ENCODE measurements at regions not wholly inside any gene's neighbourhood (a gene's known extent, or its start where the extent isn't known, plus 50 kb on each side); places are given as distances from the start of the nearest gene placed in this dataset.

DNA sequence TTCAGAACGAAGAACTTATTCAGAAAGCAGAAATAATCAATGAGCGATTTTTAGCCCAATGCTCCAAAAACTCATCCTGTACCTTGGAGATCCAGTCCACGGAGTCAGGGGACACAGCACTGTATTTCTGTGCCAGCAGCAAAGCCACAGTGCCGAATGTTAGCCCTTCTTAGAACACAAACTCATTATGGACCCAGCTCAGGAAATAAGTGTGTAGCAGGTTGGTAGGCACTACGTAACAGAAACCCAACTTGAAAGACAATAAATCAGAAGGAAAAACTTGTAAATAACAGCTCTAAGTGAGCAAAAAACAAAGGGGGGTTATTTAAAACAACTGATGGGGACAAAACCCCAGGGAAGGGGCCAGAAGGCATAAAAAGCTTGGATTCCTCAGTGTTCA, 112.0 kb upstream of the PRSS1 start:
- TF ChIP-seq, protein P1, sequence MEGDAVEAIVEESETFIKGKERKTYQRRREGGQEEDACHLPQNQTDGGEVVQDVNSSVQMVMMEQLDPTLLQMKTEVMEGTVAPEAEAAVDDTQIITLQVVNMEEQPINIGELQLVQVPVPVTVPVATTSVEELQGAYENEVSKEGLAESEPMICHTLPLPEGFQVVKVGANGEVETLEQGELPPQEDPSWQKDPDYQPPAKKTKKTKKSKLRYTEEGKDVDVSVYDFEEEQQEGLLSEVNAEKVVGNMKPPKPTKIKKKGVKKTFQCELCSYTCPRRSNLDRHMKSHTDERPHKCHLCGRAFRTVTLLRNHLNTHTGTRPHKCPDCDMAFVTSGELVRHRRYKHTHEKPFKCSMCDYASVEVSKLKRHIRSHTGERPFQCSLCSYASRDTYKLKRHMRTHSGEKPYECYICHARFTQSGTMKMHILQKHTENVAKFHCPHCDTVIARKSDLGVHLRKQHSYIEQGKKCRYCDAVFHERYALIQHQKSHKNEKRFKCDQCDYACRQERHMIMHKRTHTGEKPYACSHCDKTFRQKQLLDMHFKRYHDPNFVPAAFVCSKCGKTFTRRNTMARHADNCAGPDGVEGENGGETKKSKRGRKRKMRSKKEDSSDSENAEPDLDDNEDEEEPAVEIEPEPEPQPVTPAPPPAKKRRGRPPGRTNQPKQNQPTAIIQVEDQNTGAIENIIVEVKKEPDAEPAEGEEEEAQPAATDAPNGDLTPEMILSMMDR (conservative IDR thresholded peaks at IDR 0.05), result no peak
- no peak for TF ChIP-seq ZFX (IDR thresholded peaks at IDR 0.05)
